RWPE2 (cell line): ENCODE measurements at regions not wholly inside any gene's neighbourhood (a gene's known extent, or its start where the extent isn't known, plus 50 kb on each side); places are given as distances from the start of the nearest gene placed in this dataset.
A peak's percentile ranks its signal among the peaks of the same experiment; 100 is the strongest.
"Not testable (repeated sequence)": the region's sequence is repeated elsewhere in the genome, so short reads cannot be mapped to it uniquely, and the experiment has no call there.

Source experiments
- ATAC-seq: fragments of 200-7000 bp; cut with Tn5 transposase; 3 replicates; pipeline ENCODE4 v1.9.1; 2021; ENCODE audit warnings: low read depth
- DNase-seq: peaks from one replicate; pipeline ENCODE4 v3.0.0-alpha.2; 2020; ENCODE audit warnings: low spot score
- H3K27ac ChIP-seq: fragments of 450-650 bp; 2 replicates; pipeline ENCODE4 v1.5.1; 2017; ENCODE audit warnings: mild to moderate bottlenecking; ENCODE audit not compliant: poor library complexity, severe bottlenecking
- H3K27me3 ChIP-seq: fragments of 250-450 bp; sonication (Bioruptor Pico); 2 replicates; pipeline ENCODE4 v1.5.1; 2021; ENCODE audit warnings: mild to moderate bottlenecking, moderate library complexity; ENCODE audit not compliant: insufficient read depth, poor library complexity, severe bottlenecking
- H3K36me3 ChIP-seq: fragments of 250-450 bp; sonication (Bioruptor Pico); 2 replicates; pipeline ENCODE4 v1.5.1; 2020; ENCODE audit warnings: low read depth, mild to moderate bottlenecking, moderate library complexity
- H3K4me1 ChIP-seq: fragments of 250-450 bp; sonication (Bioruptor Pico); 2 replicates; pipeline ENCODE4 v1.5.1; 2021; ENCODE audit warnings: mild to moderate bottlenecking, moderate library complexity; ENCODE audit not compliant: insufficient read depth, poor library complexity, severe bottlenecking
- H3K4me3 ChIP-seq: fragments of 250-450 bp; sonication (Bioruptor Pico); 2 replicates; pipeline ENCODE4 v1.5.1; 2021; ENCODE audit warnings: mild to moderate bottlenecking, moderate library complexity; ENCODE audit not compliant: severe bottlenecking
- H3K9me3 ChIP-seq: fragments of 250-450 bp; sonication (Bioruptor Pico); 2 replicates; pipeline ENCODE4 v1.5.1; 2021; ENCODE audit warnings: mild to moderate bottlenecking, moderate library complexity; ENCODE audit not compliant: severe bottlenecking

DNA sequence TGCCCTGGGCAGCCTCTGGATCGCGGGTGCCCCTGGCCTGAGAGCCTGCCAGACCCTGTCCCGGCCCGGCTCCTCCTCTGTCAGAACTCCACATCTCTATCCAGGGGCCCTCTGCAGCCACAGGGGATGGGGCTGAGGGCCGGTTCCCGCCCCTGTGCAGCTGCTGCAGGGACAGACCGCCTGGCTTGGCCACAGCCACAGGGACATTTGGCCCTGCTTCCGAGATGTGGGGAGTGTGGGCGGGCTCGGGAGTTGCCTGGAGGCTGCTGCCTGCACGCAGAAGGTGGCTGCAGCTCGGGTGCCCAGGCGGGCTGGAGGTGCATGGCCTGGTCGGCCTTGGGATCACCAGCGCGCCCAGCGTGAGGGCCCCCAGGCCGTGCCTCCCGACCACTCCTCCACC lies 3365.4 kb upstream of the OR11H1 start:
- H3K9me3 ChIP-seq, H3K36me3 ChIP-seq, DNase-seq, H3K4me3 ChIP-seq, H3K27ac ChIP-seq, H3K27me3 ChIP-seq, H3K4me1 ChIP-seq, ATAC-seq: not testable (repeated sequence)

DNA sequence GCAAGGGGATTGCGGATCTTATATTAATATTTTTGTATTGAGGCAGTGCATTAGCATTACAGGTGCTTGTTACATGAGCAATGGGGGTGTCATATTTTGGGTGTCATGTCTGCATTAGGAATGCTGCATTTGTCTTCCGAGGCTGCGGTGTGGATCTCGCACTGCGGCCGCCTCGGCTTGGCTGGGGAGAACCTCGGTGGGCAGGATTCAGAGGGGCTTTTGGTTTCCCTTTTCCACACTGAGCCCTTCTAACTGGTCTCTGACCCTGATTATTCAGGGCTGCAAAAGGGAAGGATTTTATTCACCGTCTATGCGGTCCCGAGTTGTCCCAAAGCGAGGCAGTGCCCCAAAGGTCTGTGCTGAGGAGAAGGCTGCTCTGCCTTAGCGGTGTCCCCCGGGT lies 3361.5 kb upstream of the OR11H1 start:
- DNase-seq: peak; percentile 15
- not testable (repeated sequence) for H3K27ac ChIP-seq, ATAC-seq, H3K4me1 ChIP-seq, H3K27me3 ChIP-seq, H3K4me3 ChIP-seq, H3K36me3 ChIP-seq, H3K9me3 ChIP-seq

DNA sequence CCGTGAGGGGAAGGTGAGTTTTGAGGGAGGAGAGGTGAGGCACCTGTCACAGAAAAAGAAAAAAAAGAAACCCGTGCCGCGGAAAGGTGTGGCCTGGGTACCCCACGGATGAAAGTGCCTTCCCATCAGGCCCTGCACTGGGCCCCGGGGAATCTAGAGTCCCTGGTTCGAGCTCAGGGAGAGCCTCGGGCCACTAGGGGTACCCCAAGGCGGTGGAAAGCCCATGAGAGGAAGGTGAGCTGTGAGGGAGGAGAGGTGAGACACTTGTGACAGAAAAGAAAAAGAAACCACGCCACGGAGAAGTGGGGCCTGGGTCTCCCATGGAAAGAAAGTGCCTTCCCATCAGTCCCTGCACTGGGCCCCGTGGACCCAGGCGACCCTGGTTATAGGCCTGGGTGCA lies 3359.9 kb upstream of the OR11H1 start:
- not testable (repeated sequence) for H3K27ac ChIP-seq, H3K27me3 ChIP-seq, ATAC-seq, DNase-seq, H3K4me3 ChIP-seq, H3K4me1 ChIP-seq, H3K9me3 ChIP-seq, H3K36me3 ChIP-seq

DNA sequence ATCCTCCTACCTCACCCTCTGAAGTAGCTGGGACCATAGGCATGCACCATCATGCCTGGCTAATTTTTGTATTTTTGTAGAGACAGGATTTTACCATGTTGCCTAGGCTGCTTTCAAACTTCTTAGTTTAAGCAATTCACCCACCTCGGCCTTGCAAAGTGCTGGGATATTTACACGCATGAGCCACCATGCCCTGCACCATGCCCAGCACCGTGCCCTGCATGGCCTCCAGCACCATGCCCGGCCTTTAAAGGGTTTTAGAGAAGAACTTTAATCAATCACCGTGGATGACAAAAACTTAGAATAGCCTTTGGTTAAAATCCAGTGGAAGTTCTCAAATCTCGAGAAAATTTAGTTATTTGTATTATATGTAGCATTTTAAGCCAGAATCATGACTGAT lies 3335.9 kb upstream of the OR11H1 start:
- not testable (repeated sequence) for H3K4me1 ChIP-seq, H3K36me3 ChIP-seq, H3K27ac ChIP-seq, H3K27me3 ChIP-seq, ATAC-seq, H3K9me3 ChIP-seq, H3K4me3 ChIP-seq
- DNase-seq: peak; percentile 35

DNA sequence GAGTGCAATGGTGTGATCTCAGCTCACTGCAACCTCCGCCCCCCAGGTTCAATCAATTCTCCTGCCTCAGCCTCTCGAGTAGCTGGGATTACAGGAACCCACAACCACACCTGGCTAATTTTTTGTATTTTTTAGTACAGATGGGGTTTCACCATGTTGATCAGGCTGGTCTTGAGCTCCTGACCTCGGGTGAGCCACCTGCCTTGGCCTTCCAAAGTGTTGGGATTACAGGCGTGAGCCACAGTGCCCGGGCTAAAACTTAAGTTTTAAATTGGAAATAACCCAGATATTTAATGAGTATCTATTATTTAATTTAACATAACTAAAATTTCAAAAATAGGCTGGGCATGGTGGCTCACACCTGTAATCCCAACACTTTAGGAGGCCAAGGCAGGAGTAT lies 3333.3 kb upstream of the OR11H1 start:
- not testable (repeated sequence) for H3K27ac ChIP-seq, H3K27me3 ChIP-seq, ATAC-seq, DNase-seq, H3K36me3 ChIP-seq, H3K4me3 ChIP-seq, H3K4me1 ChIP-seq, H3K9me3 ChIP-seq

DNA sequence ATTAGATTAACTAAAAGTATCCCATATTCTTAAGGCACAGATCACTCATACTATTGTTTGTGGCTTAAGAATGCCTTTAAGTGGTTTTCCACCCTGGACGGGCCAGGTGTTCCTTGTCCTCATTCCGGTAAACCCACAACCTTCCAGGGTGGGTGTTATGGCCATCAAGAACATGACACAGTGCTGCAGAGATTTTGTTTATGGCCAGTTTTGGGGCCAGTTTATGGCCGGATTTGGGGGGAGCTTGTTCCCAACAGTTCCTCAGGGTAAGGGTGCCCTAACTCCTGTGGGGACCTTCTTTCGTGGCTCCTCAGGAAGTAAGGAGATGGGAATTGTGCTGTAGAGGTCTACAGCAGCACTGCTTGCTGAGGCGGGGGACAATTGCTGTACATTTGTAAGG lies 3325.9 kb upstream of the OR11H1 start:
- not testable (repeated sequence) for ATAC-seq, H3K4me1 ChIP-seq, H3K27me3 ChIP-seq, H3K27ac ChIP-seq, H3K4me3 ChIP-seq, H3K9me3 ChIP-seq, H3K36me3 ChIP-seq
- DNase-seq: peak; percentile 18

DNA sequence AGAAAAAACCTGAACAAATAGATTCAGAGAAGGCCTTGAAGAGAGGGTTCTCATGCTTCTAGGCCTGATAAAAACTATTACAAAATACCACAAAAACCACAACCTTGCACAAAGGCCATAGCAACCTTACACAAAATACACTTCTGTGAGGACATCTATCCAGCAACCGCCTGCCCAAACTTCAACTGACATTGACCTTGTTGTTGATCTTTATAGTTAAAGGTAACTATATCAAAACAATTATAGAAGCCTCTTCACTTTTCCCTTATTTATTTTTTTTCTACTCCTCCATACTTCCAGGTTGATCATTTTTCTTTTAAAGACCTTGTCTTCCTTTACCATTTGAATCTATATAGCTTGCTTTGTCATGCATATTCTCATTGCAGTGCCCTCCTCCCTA lies 3321.3 kb upstream of the OR11H1 start:
- not testable (repeated sequence) for H3K4me3 ChIP-seq, H3K27ac ChIP-seq, H3K4me1 ChIP-seq, H3K27me3 ChIP-seq, ATAC-seq, DNase-seq, H3K9me3 ChIP-seq, H3K36me3 ChIP-seq
